GM11168 (cell line): ENCODE measurements at regions not wholly inside any gene's neighbourhood (a gene's known extent, or its start where the extent isn't known, plus 50 kb on each side); places are given as distances from the start of the nearest gene placed in this dataset.
"Not testable (repeated sequence)": the region's sequence is repeated elsewhere in the genome, so short reads cannot be mapped to it uniquely, and the experiment has no call there.

Experiments
- in situ Hi-C: fragments of 300-500 bp; cut with MboI; formaldehyde crosslinking; loops from one replicate; pipeline ENCODE4 v1.12.0; 2022; ENCODE audit warnings: low sequenced_read_pairs; ENCODE audit not compliant: unreplicated experiment

DNA sequence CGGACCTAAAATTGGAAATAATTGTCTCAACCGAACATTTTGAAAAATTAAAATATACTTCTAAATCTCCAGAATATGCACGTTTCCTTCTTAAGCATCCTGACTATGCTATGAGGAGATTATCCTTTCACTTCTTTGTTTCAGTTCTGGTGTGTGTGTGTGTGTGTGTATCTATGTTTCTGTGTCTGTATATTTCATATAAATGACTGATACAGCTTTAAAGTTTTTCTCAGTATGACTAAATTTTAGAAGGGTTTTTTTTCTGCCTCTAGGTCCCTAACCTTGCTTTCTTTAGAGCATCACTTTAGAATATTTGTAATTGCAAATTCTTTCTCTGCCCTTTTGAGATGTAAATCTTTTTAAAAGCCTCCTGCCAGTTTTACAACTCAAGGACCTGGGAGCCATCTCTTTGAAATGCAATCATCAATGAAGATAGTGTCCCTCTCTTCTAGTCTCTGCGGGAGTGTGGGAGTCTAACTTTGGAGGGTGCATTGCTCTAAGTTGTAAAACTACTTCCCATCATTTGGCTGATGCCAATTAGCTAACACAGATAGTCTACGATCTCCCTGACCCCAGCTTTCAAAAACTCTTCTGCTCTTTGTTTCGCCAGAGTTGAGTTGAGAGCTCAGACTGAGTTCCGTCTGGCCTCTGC lies 782.0 kb upstream of the ZWINT start:
- in situ Hi-C loops = no loop called here

DNA sequence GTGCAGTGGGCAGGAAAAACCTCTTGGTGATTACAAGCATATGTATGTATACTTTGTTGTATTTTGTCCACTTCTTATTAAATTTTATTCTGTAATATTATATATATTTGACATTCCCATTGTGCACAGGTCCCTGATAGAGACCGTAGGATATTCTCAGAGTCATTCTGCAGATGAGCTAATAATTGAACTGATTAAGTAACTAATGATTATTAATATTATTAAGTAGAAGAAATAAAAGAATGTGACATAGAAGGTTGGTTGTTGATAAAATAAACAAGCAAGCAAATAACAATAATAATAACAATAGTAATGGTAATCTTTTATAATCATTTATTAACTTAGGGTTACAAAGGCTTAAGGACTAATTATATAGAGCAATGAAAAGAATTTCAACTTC lies 780.6 kb upstream of the ZWINT start:
- in situ Hi-C loops = no loop called here

DNA sequence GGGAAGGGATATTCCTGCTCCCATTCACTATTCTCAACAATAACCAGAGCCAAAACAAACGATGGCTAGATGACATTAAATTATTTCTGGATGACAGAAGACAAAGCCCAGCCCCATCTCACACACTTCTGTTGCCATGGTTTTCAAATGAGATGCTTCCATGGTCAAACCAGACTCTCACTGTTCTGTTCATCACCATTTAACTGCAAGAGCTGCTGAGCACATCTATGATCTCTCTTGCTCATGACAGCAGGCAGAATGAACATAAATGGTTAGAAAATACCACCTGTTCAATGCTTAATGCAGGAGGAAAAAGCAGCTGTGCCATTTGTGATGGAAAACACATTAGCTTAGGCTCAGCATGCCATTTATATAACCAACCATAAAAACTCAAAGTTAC lies 758.6 kb upstream of the ZWINT start:
- in situ Hi-C loops = no loop called here

DNA sequence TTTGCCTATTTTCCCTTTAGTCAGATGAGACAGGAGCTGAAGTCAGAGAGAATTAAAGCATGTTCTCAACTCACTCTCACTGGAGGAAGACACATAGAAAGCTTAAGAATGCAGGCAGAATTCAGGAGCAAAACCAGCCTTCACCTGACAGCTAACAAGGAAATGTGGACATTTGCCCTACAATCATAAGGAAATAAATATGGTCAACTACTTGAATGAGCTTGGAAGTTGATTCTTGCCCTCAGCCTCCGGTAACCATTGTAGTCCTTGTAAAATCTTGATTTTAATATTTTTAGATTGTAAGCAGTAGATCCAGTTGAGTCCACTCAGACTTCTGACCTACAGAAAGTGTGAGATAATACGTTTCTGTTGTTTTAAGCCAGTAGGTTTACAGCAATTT lies 752.5 kb upstream of the ZWINT start:
- in situ Hi-C loops = no loop called here

DNA sequence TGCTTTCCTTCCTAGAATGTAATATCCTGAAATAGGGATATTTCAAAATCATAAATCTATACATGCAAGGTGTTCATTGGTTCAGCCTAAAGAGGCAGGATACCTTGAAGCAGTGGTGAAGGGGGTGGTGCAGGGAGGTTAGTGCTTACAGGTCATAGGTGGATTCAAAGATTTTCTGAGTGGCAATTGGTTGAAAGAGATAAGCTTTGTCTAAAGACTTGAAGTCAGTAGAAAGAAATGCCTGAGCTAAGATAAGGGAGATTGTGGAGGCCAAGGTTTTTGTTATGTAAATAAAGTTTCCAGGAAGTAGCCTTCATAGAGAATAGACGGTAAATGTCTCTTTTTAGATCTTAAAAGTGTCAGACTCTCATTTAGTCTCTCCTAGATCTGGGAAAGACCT lies 741.2 kb upstream of the ZWINT start:
- in situ Hi-C loops = no loop called here

DNA sequence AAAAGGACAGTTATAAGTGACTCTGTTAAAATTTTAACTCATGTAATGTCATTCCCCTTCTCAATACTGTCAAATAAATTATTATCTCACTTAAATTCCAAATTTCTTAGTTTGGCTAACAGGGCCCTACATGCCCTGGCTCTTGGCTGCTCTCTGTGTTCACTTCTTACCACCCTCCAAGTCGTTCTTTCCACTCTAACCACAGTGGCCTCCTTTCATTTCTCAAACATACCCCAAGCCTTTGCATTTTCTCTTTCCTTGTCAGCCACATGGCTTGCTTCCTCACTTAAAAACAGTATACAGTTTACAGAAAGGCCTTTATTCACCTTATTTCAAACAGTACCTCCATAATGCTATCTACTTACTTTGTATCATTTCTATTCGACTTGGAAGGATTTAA lies 737.1 kb upstream of the ZWINT start:
- in situ Hi-C loops = no loop called here

DNA sequence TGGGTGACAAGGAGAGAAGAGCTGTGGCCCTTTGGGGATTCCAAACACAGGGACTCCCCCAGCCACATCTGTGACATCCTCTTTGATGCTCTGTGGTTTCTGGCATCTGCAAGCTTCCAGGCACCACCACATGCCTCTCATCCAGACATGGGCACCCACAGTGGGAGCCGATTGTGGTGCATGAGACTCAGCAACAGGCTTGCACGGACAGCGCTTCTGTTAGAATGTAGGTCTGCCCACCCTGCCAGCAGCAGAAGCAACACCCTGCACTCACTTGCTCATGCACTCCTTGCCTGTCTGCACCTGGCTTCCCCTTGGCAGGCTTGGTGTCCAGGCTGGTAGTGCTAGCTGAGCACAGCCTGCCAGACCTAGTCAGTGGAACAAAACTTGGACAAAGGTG lies 735.0 kb upstream of the ZWINT start:
- in situ Hi-C loops = no loop called here

DNA sequence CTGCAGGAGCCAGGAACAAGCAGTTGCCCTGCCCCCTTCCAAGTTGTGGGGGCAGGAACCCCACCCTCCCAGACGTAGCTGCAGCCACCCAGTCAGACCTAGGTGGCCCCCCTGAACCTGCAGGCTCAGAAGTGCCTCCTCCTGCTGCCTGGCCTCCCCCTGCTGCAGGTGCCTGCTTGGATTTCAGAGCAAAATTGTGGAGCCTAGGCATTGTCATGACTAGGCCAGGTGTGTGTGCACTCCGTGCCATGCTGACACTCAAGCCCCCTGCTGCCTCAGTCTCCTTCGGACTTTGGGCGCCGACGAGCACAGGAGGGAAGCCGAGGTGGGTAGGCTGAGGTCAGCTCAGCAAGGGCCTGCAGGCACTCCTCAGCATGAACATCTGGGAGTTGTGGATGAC lies 733.9 kb upstream of the ZWINT start:
- in situ Hi-C loops = no loop called here

DNA sequence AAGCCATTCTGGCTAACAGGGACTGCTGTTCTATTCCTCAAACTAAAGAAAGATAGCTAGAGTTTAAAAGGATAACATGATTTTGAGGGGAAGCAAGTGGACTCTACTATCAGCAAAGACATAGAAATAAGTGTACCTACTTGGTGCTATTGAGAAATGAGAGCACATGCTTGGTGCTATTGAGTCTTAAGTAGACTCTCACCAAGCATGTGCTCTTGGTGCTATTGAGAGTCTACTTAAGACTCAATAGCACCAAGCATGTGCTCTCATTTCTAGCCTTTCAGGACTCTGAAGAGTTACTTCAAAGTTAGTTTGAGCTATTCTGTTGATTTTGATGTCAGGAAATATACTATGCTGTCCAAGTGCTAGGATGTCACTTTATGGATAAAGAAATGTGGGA lies 733.0 kb upstream of the ZWINT start:
- in situ Hi-C loops = no loop called here

DNA sequence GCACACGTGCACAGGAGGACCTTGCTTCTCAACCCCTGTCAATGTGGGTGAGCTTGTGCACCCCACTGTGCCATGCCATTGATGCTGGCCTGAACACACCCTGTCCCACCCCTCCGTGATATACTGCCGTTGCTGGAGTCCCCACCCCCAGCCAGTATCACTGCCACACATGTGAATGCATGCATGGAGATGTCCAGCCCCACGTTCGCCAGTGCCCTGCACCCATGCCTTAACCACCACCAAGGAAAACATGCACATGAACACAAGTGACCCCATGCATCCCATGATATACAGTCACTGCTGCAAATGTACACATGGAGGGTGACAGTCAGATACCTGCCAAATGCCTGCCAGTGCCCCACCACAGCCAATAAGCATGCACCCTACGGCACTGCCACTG lies 692.5 kb upstream of the ZWINT start:
- in situ Hi-C loops = no loop called here

DNA sequence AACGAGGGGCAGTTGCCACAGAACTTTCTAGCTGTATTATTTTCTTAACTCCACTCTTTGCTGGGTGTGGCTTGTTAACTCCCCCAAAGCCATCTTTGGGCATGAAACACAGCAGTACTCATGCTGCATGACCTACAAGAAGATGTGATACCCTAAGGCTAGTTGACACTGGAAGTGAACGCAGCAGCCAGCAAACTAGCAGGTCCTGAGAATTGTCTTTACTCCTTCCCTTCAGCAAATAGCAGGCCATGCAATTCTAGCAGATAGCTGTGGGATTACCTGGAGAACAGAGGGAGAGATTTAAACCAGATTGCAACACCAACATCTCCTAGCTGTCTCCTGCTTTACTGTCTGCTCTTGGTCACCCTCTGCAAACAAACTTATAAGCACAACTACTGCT lies 688.0 kb upstream of the ZWINT start:
- in situ Hi-C loops = no loop called here

DNA sequence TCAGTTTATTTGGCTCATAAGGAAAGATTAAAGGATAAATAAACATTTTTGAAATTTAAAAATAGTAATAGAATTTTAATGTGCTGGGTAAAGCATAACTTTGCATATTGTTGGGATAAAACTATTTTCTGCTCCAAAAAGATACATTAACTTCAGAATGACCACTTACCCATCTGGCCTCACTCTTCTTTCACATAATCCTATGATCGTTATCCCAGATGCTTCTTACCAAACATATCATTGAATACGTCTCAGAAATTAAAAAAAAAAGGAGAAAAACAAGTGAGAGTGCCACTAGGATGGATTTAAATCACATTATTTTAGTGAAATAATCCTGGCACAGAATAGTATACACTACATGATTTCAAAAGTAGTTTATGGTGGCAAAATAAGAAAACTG lies 677.5 kb upstream of the ZWINT start:
- in situ Hi-C loops = no loop called here

DNA sequence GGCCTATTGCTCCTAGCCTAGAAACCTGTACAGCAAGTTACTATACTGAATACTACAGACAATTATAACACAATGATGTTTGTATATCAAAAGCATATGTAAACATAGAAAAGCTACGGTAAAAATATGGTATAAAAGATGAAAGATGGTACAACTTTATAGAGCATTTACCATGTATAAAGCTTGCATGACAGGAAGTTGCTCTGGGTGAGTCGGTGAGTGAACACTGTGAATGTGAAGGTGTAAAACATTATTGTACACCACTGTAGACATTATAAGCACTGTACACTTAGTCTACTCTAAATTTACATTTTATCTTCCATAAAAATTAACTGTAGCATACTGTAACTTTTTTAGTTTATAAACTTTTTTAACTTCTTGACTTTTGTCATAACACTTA lies 674.3 kb upstream of the ZWINT start:
- in situ Hi-C loops = no loop called here

DNA sequence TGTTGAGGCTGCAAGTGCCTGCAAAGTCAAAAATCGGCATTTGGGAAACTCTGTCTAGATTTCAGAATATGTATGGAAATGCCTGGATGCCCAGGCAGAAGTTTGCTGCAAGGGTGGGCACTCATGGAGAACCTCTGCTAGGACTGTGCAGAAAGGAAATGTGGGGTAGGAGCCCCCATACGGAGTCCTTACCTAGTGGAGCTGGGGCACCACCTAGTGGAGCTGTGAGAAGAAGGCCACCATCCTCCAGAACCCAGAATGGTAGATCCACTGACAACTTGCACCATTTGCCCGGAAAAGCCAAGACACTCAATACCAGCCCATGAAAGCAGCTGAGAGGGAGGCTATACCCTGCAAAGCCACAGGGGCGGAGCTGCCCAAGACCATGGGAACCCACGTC lies 671.2 kb upstream of the ZWINT start:
- in situ Hi-C loops = not testable (repeated sequence)

DNA sequence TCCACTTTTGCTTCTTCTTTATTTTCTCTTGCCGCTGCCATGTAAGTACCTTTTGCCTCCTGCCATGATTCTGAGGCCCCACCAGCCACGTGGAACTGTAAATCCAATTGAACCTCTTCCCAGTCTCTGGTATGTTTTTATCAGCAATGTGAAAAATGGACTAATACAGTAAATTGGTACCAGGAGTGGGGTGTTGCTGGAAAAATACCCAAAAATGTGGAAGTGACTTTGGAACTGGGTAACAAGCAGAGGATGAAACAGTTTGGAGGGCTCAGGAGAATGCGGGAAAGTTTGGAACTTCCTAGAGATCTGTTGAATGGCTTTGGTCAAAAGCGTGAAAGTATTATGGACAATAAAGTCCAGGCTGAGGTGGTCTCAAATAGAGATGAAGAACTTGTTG lies 670.3 kb upstream of the ZWINT start:
- in situ Hi-C loops = no loop called here

DNA sequence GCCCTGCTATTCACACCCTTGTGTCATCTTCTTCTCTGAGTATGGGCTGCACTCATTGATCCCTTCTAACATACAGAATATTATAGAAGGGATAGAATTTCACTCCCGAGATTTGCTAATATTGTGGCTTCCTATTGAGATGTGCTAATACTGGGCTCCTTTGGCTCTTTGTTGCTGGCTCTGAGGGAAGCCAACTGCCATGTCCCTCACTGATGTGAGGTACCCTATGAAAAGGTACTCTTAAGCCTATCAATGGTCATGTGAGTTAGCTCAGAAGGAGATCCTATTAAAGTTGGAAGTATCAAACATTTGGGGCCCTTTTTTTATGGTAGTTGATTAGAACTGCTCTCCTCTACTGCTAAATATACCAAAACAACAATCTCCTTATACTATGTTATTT lies 665.2 kb upstream of the ZWINT start:
- in situ Hi-C loops = no loop called here

DNA sequence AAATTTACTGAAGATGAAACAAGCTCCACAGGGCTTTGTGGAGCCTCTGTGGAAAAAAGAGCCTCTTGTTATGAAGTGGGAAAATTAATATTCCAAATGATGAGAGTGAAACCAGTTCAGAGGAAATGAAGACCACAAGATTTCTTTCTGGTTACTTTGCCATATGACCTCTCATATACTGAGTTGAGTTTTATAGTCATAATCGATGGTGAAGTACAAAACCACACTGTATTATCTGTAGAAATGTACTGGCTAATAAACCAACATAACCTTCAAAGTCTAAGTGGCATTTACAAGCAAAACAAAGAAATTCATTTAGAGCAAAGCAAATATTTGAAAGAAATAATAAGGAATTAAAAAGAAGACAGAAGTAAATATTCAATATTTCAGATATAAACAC lies 662.6 kb upstream of the ZWINT start:
- in situ Hi-C loops = no loop called here

DNA sequence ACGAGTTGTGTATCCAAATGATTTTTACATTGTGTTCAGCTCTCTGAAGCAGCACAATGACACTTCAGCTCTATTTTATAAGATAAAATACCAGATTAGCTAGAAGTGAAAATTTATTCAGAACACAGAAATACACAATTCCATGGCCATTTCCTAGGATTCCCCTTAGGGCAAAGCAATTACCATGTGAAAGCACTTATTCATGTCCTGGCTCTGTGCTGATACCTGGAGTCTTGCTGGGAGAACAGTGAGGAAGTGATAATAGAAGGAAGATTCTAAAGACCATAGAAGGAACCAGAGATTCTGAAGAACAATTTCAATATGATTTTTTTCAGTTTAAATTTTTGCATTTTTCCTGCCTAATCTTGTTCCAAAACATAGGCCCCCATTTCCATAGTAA lies 657.4 kb upstream of the ZWINT start:
- in situ Hi-C loops = no loop called here

DNA sequence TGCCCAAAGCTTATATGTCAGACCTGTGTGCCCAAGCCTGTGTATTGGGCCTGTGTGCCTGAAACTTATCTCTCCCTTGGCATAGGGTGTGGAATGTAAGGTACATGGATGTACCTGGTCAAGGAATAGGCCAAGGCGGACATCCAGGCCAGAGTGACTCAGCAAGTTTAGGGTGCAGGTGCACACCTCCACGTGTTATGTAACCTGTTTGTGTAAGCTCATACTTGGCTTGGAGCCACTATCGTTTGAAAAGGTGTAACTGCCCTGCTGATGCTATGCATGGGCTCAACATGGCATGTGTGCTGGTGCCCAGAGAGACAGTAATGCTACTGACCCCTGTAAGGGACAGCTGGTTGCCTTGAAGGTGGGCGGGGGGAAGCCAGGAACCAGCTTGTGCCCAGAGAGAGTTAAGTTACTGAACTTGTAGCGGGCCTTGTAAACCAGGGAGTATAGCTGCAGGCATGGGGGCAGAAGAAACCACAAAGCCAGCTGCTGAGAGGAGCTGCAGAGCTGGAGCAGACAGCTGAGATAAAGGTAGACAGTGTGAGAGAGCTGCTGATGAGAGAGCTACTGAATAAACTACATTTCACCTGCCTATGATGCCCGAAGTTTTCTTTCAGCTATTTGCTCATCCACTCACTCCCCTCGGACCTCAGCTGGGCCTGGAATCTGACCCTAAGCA lies 656.4 kb upstream of the ZWINT start:
- in situ Hi-C loops = no loop called here

DNA sequence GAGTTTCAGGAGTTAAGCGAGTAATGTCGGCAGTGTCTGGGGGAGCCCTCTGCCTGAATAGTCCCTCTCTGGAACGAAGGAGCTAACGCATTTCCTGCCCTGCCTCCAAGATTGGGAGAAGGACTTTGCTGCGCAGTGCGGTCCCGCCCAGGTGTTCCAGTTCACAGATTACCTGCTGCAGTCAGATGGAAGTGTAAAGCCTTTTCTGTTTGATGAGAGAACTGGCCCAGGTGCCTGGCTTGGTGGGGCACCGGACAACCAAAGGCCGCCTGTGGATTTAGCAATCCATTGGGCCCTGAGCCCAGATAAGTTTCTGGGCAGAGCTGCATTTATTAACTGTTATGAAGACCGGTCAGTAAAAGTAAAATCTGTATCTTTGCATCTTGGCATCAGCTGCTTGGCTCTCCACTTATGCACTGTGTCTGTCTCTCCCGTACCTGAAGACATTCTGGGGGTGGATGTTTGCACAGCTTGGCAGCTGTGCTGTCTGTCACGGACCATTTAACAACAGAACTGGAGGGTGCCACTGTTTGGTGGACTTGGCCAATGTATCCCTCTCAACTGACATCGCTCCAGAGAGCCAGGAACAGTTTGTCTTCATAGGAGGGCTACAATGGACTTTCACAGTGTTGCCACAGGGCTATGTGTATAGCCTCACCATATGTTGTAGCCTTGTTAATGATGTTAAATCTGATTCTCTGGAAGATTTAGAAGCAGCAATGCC lies 654.7 kb upstream of the ZWINT start:
- in situ Hi-C loops = no loop called here

DNA sequence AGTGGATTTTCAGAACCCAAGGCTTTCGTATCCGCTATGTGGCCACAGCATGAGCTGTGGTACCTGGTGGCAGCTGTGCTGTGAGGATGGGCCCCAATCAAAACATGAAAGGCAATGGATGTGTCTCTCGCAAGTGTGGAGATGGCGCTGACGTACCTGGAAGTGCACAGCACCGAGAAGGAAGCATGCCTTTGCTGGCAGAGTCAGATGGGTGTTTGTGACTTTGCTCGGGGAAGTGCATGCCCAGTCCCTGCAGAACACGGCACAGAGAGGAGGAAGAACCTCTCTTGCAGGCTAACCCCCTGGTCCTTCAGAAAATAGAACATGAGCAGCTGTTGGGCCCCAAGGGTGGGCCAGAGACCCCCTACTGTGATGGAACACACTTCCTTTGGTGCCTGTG lies 654.1 kb upstream of the ZWINT start:
- in situ Hi-C loops = no loop called here

DNA sequence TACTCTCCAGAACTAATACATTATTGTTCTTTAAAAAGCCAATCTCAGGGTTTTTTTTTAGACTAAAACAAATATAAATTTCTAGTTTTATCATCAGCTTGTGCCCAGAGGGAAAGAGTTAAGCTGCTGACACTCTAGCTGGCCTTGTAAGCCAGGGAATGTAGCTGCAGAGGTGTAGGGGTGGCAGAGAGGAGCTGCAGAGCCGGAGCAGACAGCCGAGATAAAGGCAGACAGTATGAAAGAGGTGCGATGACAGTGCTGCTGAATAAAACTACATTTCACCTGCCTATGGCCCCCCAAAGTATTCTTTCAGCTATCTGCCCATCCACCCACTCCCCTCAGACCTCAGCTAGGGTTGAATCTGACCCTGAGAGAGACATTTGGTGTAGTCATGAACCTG lies 653.7 kb upstream of the ZWINT start:
- in situ Hi-C loops = no loop called here
